ENCODE measurements at regions not wholly inside any gene's neighbourhood (a gene's known extent, or its start where the extent isn't known, plus 50 kb on each side); places are given as distances from the start of the nearest gene placed in this dataset.

DNA sequence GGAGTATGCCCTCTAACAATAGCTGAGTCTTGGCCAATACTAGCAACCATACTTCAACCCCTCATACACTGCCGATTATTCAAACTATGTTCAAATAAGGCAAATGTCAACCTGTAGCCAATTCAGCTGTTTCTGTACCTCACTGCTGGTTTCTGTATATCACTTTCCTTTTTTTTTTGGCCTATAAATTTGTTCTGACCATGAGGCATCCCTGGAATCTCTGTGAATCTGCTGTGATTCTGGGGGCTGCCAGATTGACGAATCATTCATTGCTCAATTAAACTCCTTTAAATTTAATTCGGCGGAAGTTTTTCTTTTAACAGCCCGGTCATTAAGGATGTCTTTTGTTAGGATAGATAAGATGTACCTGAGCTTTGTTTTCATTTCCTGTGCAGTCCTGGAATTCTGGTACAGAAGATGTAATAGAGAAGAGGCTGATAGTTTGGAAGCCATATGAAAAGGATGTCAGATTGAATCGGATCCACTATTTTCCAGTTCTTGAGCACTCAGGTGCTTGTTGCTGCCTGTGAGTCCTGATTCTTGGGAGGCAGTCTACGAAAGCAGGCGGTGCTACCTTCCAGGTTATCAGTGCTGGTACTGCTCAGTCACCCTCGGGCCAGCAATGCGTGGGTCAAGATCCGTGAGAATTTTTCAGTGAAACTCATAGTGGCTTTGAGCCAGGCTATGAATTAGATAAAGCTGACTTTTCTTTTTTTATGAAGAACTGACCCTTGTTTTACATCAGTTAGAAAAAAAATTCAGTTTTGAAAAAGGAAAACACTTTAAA, 106.2 kb upstream of the TUT7 start:
- Histone ChIP-seq H3K4me1 (ENCODE audit: insufficient read depth) (peaks cover 20% of the 10 kb centered on the region), H3K79me2 (no peaks in the 10 kb centered on the region), H3K9me3 (ENCODE audit: low read depth) (no peaks in the 10 kb centered on the region), H3K4me3 (no peak overlapping the region), H4K20me1 (ENCODE audit: insufficient read depth, poor library complexity, severe bottlenecking) (no peaks in the 10 kb centered on the region), H3K36me3 (replicated peaks; ENCODE audit: insufficient read depth, low read depth) (no peaks in the 10 kb centered on the region), H3K9me2 (replicated peaks; ENCODE audit: insufficient read depth) (no peaks in the 10 kb centered on the region), H2AFZ (no peak overlapping the region), H3K4me2 (no peak overlapping the region), H3K27ac (no peak overlapping the region), H3K27me3 (no peaks in the 10 kb centered on the region)
- WGBS (ENCODE audit: low lambda C conversion rate, missing lambda C conversion rate), result 73% methylated on average over 11 of the region's 11 CpGs
- TF ChIP-seq EZH2phosphoT487 (IDR thresholded peaks at IDR 0.05; ENCODE audit: low read depth, severe bottlenecking, unreplicated experiment) (no peak), EZH2 (IDR thresholded peaks at IDR 0.05; ENCODE audit: borderline replicate concordance) (no peak)
- TF ChIP-seq, protein P1, sequence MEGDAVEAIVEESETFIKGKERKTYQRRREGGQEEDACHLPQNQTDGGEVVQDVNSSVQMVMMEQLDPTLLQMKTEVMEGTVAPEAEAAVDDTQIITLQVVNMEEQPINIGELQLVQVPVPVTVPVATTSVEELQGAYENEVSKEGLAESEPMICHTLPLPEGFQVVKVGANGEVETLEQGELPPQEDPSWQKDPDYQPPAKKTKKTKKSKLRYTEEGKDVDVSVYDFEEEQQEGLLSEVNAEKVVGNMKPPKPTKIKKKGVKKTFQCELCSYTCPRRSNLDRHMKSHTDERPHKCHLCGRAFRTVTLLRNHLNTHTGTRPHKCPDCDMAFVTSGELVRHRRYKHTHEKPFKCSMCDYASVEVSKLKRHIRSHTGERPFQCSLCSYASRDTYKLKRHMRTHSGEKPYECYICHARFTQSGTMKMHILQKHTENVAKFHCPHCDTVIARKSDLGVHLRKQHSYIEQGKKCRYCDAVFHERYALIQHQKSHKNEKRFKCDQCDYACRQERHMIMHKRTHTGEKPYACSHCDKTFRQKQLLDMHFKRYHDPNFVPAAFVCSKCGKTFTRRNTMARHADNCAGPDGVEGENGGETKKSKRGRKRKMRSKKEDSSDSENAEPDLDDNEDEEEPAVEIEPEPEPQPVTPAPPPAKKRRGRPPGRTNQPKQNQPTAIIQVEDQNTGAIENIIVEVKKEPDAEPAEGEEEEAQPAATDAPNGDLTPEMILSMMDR (IDR thresholded peaks at IDR 0.05; ENCODE audit: poor library complexity), result no peak
- DNase-seq (ENCODE audit: low spot score), result no peak

DNA sequence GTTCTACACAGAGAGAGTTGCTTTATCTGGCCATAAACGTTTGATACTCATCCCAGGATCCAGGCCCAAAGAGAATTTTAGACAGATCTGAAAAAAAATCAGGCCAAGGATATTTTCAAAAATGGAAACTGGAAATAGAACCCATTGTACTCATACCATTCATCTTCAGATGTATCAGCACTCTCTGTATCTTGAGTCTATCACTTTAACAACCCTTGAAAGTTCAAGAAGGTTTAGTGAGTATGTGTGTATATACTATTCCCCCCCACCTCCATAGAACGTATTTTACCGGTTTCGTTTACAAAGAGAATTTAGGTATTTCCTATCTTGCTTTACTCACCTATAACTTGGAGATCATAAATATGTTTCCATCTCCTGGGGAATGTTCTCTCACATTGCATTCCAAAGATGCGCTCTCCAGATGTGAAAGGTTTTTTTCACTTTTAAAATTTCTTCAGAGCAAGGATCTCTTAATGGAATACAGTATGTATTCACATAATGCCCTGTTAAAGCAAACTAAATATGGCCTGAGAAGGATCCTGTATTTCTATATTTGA, 105.5 kb upstream of the TUT7 start:
- no peak overlapping the region for H3K4me3 ChIP-seq
- H3K4me2 ChIP-seq, result no peak overlapping the region
- H3K9me3 ChIP-seq (ENCODE audit: low read depth), result no peaks in the 10 kb centered on the region
- TF ChIP-seq EZH2phosphoT487 (IDR thresholded peaks at IDR 0.05; ENCODE audit: low read depth, severe bottlenecking, unreplicated experiment), result no peak
- no peak for TF ChIP-seq EZH2 (IDR thresholded peaks at IDR 0.05; ENCODE audit: borderline replicate concordance)
- TF ChIP-seq, protein P1 (IDR thresholded peaks at IDR 0.05; ENCODE audit: poor library complexity), result no peak
- no peak for DNase-seq (ENCODE audit: low spot score)
- H3K4me1 ChIP-seq (ENCODE audit: insufficient read depth), result peaks cover 27% of the 10 kb centered on the region
- no peaks in the 10 kb centered on the region for H3K79me2 ChIP-seq
- no peaks in the 10 kb centered on the region for H3K27me3 ChIP-seq
- H3K27ac ChIP-seq, result no peak overlapping the region
- no peaks in the 10 kb centered on the region for H4K20me1 ChIP-seq (ENCODE audit: insufficient read depth, poor library complexity, severe bottlenecking)
- H3K36me3 ChIP-seq (replicated peaks; ENCODE audit: insufficient read depth, low read depth), result no peaks in the 10 kb centered on the region
- no peaks in the 10 kb centered on the region for H3K9me2 ChIP-seq (replicated peaks; ENCODE audit: insufficient read depth)
- WGBS (ENCODE audit: low lambda C conversion rate, missing lambda C conversion rate), result 58% methylated on average over 5 of the region's 5 CpGs
- no peak overlapping the region for H2AFZ ChIP-seq

DNA sequence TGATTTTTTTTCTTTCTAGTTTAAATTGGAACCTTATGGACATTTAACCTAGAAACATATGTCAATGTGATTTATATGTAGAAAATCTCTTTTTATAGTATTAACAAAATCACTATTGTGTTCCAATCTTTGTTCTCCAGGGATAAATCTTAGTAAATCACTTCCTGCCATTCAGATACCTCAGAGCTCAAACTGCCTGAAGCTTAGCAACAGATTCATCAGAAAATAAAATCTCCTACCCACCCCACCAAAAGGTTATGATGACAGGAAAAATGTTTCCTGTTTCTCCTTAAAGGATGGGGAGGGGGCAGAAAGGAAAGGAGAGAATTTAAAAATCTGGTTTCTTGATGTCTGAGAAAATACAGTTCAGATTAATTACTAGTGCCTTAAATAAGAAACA, 105.0 kb upstream of the TUT7 start:
- no peak for TF ChIP-seq EZH2 (IDR thresholded peaks at IDR 0.05; ENCODE audit: borderline replicate concordance)
- no peak for TF ChIP-seq EZH2phosphoT487 (IDR thresholded peaks at IDR 0.05; ENCODE audit: low read depth, severe bottlenecking, unreplicated experiment)
- TF ChIP-seq, protein P1 (IDR thresholded peaks at IDR 0.05; ENCODE audit: poor library complexity), result no peak
- H3K4me3 ChIP-seq, result no peak overlapping the region
- H3K9me2 ChIP-seq (replicated peaks; ENCODE audit: insufficient read depth), result no peaks in the 10 kb centered on the region
- H3K79me2 ChIP-seq, result no peaks in the 10 kb centered on the region
- DNase-seq (ENCODE audit: low spot score), result no peak
- H3K36me3 ChIP-seq (replicated peaks; ENCODE audit: insufficient read depth, low read depth), result no peaks in the 10 kb centered on the region
- no peaks in the 10 kb centered on the region for H3K9me3 ChIP-seq (ENCODE audit: low read depth)
- H3K27ac ChIP-seq, result no peak overlapping the region
- H2AFZ ChIP-seq, result no peak overlapping the region
- H3K4me2 ChIP-seq, result no peak overlapping the region
- peaks cover 28% of the 10 kb centered on the region for H3K4me1 ChIP-seq (ENCODE audit: insufficient read depth)
- H4K20me1 ChIP-seq (ENCODE audit: insufficient read depth, poor library complexity, severe bottlenecking), result no peaks in the 10 kb centered on the region
- no peaks in the 10 kb centered on the region for H3K27me3 ChIP-seq

Data from hepatocyte (in vitro differentiated cells).